T-helper 2 cell (primary cell): ENCODE measurements at regions not wholly inside any gene's neighbourhood (a gene's known extent, or its start where the extent isn't known, plus 50 kb on each side); places are given as distances from the start of the nearest gene placed in this dataset.
A peak's percentile ranks its signal among the peaks of the same experiment; 100 is the strongest.

Experiments
- DNase-seq, 5 experiments: peaks; one replicate each; pipeline versions ENCODE4 v3.0.0 to v3.0.0-alpha.2; 2012 to 2022

DNA sequence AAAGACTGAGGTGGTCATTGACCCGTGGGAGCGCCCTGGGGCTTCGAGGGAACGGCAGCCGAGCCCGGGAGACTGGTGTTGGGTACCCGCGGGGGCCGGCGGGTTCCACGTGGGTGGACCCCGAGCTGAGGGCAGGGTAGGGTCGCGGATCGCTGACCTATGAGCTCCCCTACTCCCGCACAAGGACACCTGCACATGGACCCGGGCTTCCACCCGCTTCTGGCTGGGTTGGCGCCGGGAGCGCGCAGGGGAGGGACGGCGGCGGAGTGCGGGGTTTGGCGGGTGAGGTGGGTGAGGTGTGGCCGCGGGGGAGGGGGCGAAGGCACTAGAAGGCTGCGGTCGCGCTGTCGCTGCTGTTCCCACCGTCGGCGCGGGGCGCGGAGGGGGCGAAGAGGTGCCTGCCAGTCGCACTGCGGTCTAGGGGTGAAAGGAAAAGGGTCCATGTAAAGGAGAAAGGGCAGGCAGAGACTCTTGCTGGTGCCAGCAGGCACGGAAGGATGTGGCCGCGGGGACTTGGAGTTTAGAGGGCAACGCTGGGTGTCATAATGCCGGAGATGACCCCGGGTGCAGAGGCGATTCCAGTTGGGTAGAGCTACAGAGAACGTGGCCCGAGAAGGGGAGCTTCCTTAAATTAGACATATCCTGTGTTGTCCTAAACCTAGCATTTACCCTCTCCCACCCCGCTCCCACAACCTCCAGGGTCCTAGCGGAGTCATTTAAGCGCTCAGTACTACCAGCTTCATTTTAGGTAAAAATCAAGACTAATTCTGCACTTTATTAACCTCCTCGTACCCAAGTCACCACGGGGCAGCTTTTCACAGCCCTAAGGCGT lies 245.9 kb upstream of the TOPAZ1 start:
- DNase-seq: no peak

GRCh38 chr3:43996379-43997301 lies 245.0 kb upstream of the TOPAZ1 start:
- peak in 1 of 5 experiments; percentile 12 for DNase-seq

GRCh38 chr3:43997316-43997715 lies 244.4 kb upstream of the TOPAZ1 start:
- DNase-seq: no peak

DNA sequence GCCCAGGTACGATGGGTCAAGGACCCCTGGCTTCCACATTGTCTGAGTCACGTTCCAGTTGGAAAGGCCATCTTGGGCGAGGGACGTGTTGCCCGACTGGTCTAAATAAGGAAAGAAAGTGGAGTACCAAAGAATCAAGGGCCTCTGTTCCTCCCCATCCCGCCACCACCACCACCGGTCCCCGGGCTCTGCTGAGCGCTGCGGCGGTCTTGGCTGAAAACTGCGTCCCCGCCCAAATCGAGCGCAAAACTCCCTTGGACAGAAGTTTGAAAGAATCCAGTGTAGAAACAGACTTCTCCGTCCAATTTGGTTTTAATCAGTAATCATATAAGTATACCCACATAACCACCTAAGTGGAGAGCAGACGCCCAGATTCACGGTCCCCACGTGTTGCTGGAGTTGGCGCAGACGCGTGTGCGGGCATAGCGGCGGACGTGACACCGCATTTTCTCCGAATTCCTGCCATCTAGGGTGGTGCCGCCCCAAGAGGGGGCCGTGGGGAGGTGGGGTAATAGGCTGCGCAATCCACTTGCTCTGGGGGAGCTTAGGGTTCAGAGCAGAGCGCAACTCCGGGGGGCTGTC lies 243.8 kb upstream of the TOPAZ1 start:
- DNase-seq: no peak

DNA sequence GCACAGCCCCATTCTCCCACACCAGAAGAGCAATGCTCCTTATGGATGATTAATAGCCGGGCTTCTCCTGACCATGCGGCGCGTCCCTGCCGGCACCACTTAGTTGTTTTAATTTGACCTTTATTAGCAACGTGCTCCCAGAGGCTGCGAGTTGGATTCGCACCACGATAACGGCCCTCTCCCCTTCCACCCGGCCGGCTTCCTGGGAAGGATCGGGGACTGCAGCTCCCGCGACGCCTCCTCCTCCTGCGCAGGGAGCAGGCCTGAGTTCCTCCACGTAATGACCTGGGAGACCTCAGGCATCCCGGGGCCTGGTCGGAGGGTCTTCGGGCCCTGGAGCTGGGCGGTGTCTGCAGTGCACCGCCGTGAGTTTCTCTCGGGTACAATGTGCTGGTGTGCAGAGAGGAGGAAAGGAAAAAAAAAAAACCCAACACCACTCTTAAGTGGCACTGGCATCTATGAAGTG lies 243.3 kb upstream of the TOPAZ1 start:
- DNase-seq: no peak

- DNase-seq: no peak
Measured at GRCh38 chr3:43998836-43999727, 242.6 kb upstream of the TOPAZ1 start.

DNA sequence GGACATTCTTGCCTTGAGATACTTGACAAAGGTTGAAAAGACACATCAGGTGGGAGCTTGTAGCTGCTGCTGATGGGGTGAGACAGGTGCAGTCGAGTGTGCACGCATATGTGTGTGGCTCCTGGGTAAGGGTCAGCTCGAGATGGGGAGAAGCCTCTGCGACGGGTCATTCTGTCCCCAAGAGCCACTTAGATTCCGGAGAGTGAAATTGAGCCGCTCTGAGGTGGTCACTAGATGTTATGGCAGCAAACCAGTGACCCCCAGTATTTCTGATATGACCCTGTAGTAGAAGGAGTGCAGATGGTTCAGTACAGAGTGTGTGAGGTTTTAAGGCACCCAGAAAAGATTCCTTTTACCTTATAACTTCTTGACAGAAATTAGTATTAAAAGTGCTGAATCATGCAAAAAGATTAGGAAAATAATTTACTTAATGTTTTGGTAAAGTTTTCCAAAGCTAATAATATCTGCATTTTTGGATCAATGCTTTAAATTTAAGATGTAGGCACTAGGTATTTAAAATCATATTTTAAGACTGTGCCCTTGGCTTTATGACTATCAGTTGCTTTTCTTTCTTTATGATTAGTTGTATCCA lies 241.9 kb upstream of the TOPAZ1 start:
- no peak for DNase-seq

DNA sequence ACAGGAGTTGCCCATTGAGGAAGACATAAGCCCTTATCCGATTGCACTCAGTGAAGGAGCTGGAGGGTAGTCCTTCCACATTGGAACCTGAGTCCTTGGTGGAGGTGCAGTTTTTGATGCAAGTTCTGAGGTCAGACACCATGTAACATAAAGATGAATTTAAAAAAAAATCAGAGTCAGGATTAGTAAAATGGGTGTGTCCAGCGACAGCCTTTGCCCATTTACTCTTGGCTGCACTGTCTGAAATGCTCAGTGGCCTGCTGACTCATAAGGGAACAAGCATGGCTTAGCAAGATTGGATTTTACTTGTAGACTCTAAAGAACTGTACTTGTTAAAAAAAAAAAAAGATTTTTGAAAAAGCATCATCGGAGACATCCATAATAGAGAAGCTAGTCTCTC lies 241.1 kb upstream of the TOPAZ1 start:
- no peak for DNase-seq

- no peak for DNase-seq
Measured at GRCh38 chr3:44001072-44001471, 240.6 kb upstream of the TOPAZ1 start.

DNA sequence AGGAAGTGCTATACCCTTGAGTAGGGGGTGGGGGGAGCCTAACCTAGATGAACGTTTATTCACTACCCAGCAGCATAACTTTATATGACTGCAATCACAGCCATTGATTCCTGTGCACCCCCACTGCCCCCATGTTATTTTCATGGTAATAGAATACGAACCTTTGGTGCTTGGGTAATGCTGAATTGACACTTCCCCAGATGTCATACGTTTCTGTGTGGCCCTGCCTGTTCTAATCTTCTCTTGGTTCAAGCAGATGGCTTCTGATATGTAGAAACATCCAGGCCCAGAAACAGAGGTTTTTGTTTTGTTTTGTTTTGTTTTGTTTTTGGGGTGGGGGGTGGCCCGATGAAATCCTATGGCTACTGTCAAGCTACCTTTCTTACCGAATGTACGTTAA lies 237.9 kb upstream of the TOPAZ1 start:
- DNase-seq: no peak

DNA sequence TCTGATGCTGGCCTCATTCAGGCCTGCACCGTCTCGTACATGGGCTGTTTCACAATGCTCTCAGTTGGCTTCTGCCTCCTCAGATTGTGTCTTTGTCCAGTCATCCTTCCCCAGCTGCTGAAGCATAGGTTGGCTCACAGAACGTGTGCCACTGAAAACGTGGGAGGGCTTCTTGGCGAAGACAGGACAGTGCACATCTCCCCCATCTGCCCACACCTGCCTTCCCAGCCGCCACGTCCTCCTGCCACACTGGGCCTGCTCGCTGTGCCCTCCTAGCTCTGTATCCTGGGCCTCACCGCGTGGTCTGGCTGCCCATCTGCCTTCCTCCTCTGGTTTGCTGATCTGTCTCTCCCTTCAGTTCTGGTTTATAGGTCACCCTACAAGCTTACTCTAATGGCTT lies 230.0 kb upstream of the TOPAZ1 start:
- no peak for DNase-seq

DNA sequence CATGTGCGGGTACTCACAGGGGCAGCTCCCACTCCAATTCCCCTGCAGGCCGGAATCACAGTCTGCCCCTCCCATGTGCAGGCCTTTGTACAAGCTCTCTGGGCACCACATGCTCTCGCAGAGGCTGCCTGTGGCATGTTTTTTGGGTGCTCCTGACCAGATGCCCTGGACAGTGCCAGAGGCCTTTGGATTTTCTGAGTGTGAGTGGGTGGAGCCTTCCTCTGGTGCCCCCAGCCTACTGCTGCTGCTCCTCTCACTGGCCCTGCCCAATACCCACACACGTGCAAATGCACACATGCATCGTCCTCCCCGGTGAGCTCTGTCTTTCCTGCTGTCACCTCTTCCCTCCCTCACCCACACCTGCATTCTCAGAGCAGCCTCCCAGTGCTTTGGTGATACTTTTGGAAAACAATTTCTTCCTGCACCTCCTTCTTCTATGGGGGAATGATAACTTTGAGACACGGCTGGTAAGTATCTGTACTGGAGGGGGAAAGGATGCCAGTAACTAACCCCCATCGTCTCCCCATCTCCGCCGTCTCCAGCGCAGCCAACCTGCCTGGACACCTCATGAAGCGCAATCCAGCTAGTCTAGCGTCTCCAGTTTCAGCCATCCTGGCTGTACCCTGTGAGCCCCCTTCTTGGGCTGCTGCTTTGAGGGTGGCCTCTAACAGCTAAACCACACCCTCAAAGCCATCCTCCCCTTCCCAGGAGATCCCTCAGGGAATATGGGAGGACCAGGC lies 229.4 kb upstream of the TOPAZ1 start:
- no peak for DNase-seq

- no peak for DNase-seq
Measured at GRCh38 chr3:44013967-44014366, 227.7 kb upstream of the TOPAZ1 start.

DNA sequence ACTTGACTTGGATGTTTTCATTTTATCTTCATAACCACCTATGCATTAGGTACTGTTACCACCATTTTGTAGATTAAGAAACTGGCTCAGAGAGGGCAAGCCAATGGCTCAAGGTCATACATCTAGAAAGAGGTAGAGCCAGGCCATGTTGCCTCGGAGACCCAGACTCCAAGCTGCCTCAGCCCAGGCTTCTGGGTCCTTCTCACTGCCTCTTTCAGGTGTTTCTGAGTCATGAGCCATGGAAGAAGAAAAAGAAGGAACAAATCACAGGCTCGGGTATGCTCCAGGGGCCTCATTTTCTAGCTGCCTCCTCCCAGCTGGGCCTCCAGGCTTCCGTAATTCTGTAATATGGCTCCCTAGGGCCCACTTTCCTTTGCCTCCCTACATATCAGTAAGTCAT lies 226.5 kb upstream of the TOPAZ1 start:
- DNase-seq: no peak

DNA sequence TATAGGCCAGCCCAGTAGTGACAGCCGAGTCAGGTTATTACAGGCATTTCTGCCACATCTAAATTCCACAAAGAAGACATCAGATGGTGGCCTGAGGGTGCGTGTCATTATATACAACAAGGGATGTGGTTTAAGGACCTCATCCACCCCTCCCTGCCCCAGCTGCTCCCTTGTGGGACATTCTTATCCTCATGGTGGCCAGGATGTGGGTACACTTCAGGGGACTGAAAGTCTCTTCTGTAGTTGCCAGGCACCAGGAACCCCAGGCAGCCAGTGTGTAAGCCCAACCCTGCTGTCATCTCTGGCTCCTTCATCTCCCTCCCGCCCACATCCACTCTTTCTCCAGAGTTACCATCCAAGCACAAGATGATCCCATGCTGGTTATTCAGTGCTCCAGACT lies 224.9 kb upstream of the TOPAZ1 start:
- peak in 1 of 5 experiments; percentile 29 for DNase-seq

GRCh38 chr3:44018926-44019325 lies 222.8 kb upstream of the TOPAZ1 start:
- no peak for DNase-seq

DNA sequence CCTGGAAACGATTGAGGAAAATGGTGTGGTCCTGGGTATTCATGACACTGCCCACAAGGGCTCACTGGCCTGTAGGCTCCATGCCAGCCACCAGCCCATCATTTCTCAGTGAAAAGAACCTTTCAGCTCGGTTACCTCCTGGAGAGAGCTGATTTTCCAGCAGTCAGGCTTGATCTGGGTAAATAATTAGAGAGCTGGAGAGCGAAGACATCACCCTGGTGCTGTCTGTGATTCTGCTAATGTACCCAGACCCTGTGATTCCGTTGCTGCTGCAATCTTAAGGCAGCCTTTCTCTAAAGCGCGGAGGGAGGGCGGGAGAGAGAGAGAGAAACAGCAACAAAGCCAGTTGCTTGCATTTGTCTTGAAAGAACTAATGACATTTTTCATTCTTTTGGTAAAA lies 221.9 kb upstream of the TOPAZ1 start:
- DNase-seq: no peak

DNA sequence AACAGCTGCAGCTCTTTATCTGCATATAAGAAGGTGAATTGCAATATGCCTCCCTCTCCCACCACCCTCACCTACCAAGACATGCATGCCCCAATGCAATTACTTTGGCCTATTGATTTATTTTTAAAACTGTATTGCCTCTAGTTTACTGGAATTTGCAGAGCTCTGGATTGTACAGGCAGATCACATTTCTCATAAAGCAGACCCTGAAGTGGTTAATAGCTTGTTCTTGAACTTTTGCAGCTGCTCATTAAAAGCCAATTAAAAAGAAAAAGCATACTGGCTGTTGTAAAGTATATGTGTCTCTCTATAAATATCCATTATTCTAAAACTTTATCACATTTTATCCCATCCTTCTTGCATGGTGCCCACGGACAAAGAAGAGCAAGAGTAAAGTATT lies 221.5 kb upstream of the TOPAZ1 start:
- no peak for DNase-seq

GRCh38 chr3:44021651-44022594 lies 219.8 kb upstream of the TOPAZ1 start:
- no peak for DNase-seq
